ENCODE measurements at regions not wholly inside any gene's neighbourhood (a gene's known extent, or its start where the extent isn't known, plus 50 kb on each side); places are given as distances from the start of the nearest gene placed in this dataset.

- no peak overlapping the region for H3K27ac Mint-ChIP-seq
- Histone ChIP-seq H3K79me1 (ENCODE audit: insufficient read depth, low read depth, low read length, poor library complexity, severe bottlenecking) (no peaks in the 10 kb centered on the region), H3K27me3 (ENCODE audit: insufficient read depth, low read length) (no peaks in the 10 kb centered on the region), H3K9me3 (ENCODE audit: control insufficient read depth, low read depth, low read length) (no peaks in the 10 kb centered on the region), H2BK5ac (ENCODE audit: insufficient read length, low read length) (no peak overlapping the region), H3K27ac (ENCODE audit: insufficient read length, low read depth, low read length) (no peak overlapping the region), H3K79me2 (ENCODE audit: insufficient read depth, low read length) (no peaks in the 10 kb centered on the region), H3K9ac (ENCODE audit: extremely low read depth, insufficient read length, low read length) (no peak overlapping the region), H3K23me2 (ENCODE audit: insufficient read length, low read depth, low read length, poor library complexity, severe bottlenecking) (no peaks in the 10 kb centered on the region), H2BK12ac (ENCODE audit: insufficient read length, low read depth, low read length) (no peak overlapping the region), H2BK120ac (ENCODE audit: low read depth, low read length, poor library complexity, severe bottlenecking) (no peak overlapping the region), H4K5ac (ENCODE audit: insufficient read length, low read depth, low read length) (no peak overlapping the region), H3K4me2 (ENCODE audit: insufficient read depth, insufficient read length, low read length) (no peak overlapping the region), H3T11ph (ENCODE audit: low read length) (no peak overlapping the region), H4K20me1 (ENCODE audit: control insufficient read depth, insufficient read depth, insufficient read length) (no peaks in the 10 kb centered on the region), H3K4me1 (ENCODE audit: insufficient read depth, low read length) (no peaks in the 10 kb centered on the region), H2BK20ac (ENCODE audit: low read depth, low read length, poor library complexity, severe bottlenecking) (no peak overlapping the region), H2AK5ac (ENCODE audit: insufficient read length, low read length) (no peak overlapping the region), H3K14ac (ENCODE audit: insufficient read depth, low read length) (no peak overlapping the region), H3K4ac (ENCODE audit: low read depth, low read length) (no peak overlapping the region), H3K23ac (ENCODE audit: insufficient read length, low read depth, low read length) (no peak overlapping the region), H2AFZ (ENCODE audit: low read length) (no peak overlapping the region), H2BK15ac (ENCODE audit: low read depth, low read length) (no peak overlapping the region), H3K18ac (ENCODE audit: insufficient read length, low read depth, low read length) (no peak overlapping the region), H4K8ac (replicated peaks; ENCODE audit: insufficient read length, low read depth, low read length) (no peak overlapping the region), H4K91ac (ENCODE audit: insufficient read length, low read depth, low read length) (no peak overlapping the region), H3K56ac (ENCODE audit: insufficient read length, low read depth, low read length) (no peak overlapping the region)
- WGBS (ENCODE audit: extremely low coverage, insufficient read length, low lambda C conversion rate), result no CpG with 5 or more reads among the region's 3 CpGs
- H3K27me3 Mint-ChIP-seq (ENCODE audit: low read depth), result no peaks in the 10 kb centered on the region
- DNase-seq, result no peak
- H3K9me3 Mint-ChIP-seq, result peaks cover 0 to 5% of the 10 kb centered on the region in 2 experiments; a peak in 2 of 5 replicates
- H3K4me1 Mint-ChIP-seq, result no peaks in the 10 kb centered on the region
- no peak for TF ChIP-seq CTCF (conservative IDR thresholded peaks at IDR 0.05)
- H3K36me3 Mint-ChIP-seq (ENCODE audit: insufficient read depth in 1 of 3, low read depth in 3 of 3), result peaks cover 0 to 5% (median 0%) of the 10 kb centered on the region in 3 experiments; a peak in 2 of 7 replicates
- H3K4me3 Mint-ChIP-seq, result no peak overlapping the region; a peak in 1 of 5 replicates
These were observed 402.7 kb upstream of the FSIP2 start for GRCh38 chr2:185335879-185336278.

All from H9 (cell line).